OCI-LY3 (cell line): ENCODE measurements at regions not wholly inside any gene's neighbourhood (a gene's known extent, or its start where the extent isn't known, plus 50 kb on each side); places are given as distances from the start of the nearest gene placed in this dataset.

Experiments
- H2AFZ ChIP-seq: fragments of 200-600, 300-600 bp; shearing (Covaris generic); 2 replicates; pipeline ENCODE4 v1.6.0; 2014; ENCODE audit warnings: antibody characterized with exemption, low read depth, low read length
- H3K27ac ChIP-seq: fragments of 200-600, 300-600 bp; sonication (generic); 2 replicates; pipeline ENCODE4 v1.5.1; 2014; ENCODE audit warnings: mild to moderate bottlenecking, low read length, moderate library complexity, mixed read lengths
- H3K27me3 ChIP-seq: fragments of 200-600, 300-600 bp; sonication (generic); 2 replicates; pipeline ENCODE4 v1.6.1; 2014; ENCODE audit warnings: low read depth, low read length, mixed read lengths
- H3K36me3 ChIP-seq: fragments of 200-600, 300-600 bp; sonication (generic); replicated peaks from 2 replicates; pipeline ENCODE3; 2014; ENCODE audit warnings: low read depth, low read length, mixed read lengths
- H3K4me1 ChIP-seq: fragments of 300-600, 200-600 bp; sonication (generic); 2 replicates; pipeline ENCODE4 v1.6.1; 2014; ENCODE audit warnings: low read length, mixed read lengths
- H3K4me2 ChIP-seq: fragments of 200-600, 300-600 bp; sonication (generic); 2 replicates; pipeline ENCODE4 v1.6.1; 2014; ENCODE audit warnings: low read length, mixed read lengths
- H3K4me3 ChIP-seq: fragments of 300-600, 200-600 bp; sonication (generic); 2 replicates; pipeline ENCODE4 v1.5.1; 2014; ENCODE audit warnings: antibody characterized with exemption, mild to moderate bottlenecking, low read length, moderate library complexity
- H3K79me2 ChIP-seq: fragments of 300-600, 200-600 bp; shearing (Covaris generic); 2 replicates; pipeline ENCODE4 v1.6.1; 2014; ENCODE audit warnings: mild to moderate bottlenecking, low read length, mixed read lengths
- H3K9ac ChIP-seq: fragments of 300-600, 200-600 bp; shearing (Covaris generic); 2 replicates; pipeline ENCODE4 v1.6.0; 2014; ENCODE audit warnings: mild to moderate bottlenecking, low read length, moderate library complexity
- H3K9me3 ChIP-seq: fragments of 200-600, 300-600 bp; shearing (Covaris generic); 2 replicates; pipeline ENCODE4 v1.6.1; 2014; ENCODE audit warnings: low read length, mixed read lengths; ENCODE audit not compliant: insufficient read depth
- H4K20me1 ChIP-seq: fragments of 200-600, 300-600 bp; sonication (generic); 2 replicates; pipeline ENCODE4 v1.6.1; 2016; ENCODE audit warnings: low read length, mixed read lengths; ENCODE audit not compliant: insufficient read depth
- CTCF ChIP-seq: fragments of 200-600, 300-600 bp; sonication (generic); IDR thresholded peaks from 2 replicates; pipeline ENCODE4 v1.5.1; 2014; ENCODE audit warnings: antibody characterized with exemption, low read length, low read depth
- EZH2phosphoT487 ChIP-seq: fragments of 200-600 bp; shearing (Covaris generic); IDR thresholded peaks from 2 replicates; pipeline ENCODE4 v1.6.1; 2018; ENCODE audit warnings: antibody characterized with exemption, mixed run types, low read depth

- no peak for TF ChIP-seq EZH2phosphoT487
- no peak for TF ChIP-seq CTCF
- Histone ChIP-seq H2AFZ (no peak overlapping the region), H3K9me3 (no peaks in the 10 kb centered on the region), H3K4me2 (no peak overlapping the region), H3K4me1 (no peaks in the 10 kb centered on the region), H3K4me3 (no peak overlapping the region), H3K36me3 (no peaks in the 10 kb centered on the region), H3K9ac (no peak overlapping the region), H3K27ac (no peak overlapping the region), H4K20me1 (no peaks in the 10 kb centered on the region), H3K27me3 (peaks cover 28% of the 10 kb centered on the region), H3K79me2 (no peaks in the 10 kb centered on the region)
These were observed 240.3 kb downstream of the EMP1 start for GRCh38 chr12:13436696-13437391.

GRCh38 chr12:13436182-13436581 is 239.7 kb downstream of the EMP1 start:
- H3K36me3 ChIP-seq = no peaks in the 10 kb centered on the region
- H3K9ac ChIP-seq = no peak overlapping the region
- no peak overlapping the region for H3K4me2 ChIP-seq
- peaks cover 28% of the 10 kb centered on the region for H3K27me3 ChIP-seq
- no peaks in the 10 kb centered on the region for H3K9me3 ChIP-seq
- H3K27ac ChIP-seq = no peak overlapping the region
- no peak overlapping the region for H3K4me3 ChIP-seq
- no peaks in the 10 kb centered on the region for H3K79me2 ChIP-seq
- no peak overlapping the region for H2AFZ ChIP-seq
- H3K4me1 ChIP-seq = no peaks in the 10 kb centered on the region
- no peaks in the 10 kb centered on the region for H4K20me1 ChIP-seq
- no peak for TF ChIP-seq EZH2phosphoT487
- TF ChIP-seq CTCF = no peak

- TF ChIP-seq EZH2phosphoT487 = no peak
- no peak for TF ChIP-seq CTCF
- Histone ChIP-seq H3K4me2 (no peak overlapping the region), H3K9me3 (no peaks in the 10 kb centered on the region), H3K79me2 (no peaks in the 10 kb centered on the region), H3K27me3 (peaks cover 28% of the 10 kb centered on the region), H3K9ac (no peak overlapping the region), H3K27ac (no peak overlapping the region), H3K4me3 (no peak overlapping the region), H4K20me1 (no peaks in the 10 kb centered on the region), H2AFZ (no peak overlapping the region), H3K36me3 (no peaks in the 10 kb centered on the region), H3K4me1 (no peaks in the 10 kb centered on the region)
These were observed 238.9 kb downstream of the EMP1 start for GRCh38 chr12:13435235-13435933.

GRCh38 chr12:13433768-13434167 is 237.2 kb downstream of the EMP1 start:
- H3K79me2 ChIP-seq = no peaks in the 10 kb centered on the region
- no peak overlapping the region for H3K4me3 ChIP-seq
- no peaks in the 10 kb centered on the region for H3K9me3 ChIP-seq
- H4K20me1 ChIP-seq = no peaks in the 10 kb centered on the region
- no peak for TF ChIP-seq EZH2phosphoT487
- H3K4me1 ChIP-seq = no peaks in the 10 kb centered on the region
- no peak overlapping the region for H3K4me2 ChIP-seq
- no peak overlapping the region for H2AFZ ChIP-seq
- H3K27me3 ChIP-seq = peaks cover 30% of the 10 kb centered on the region
- no peak overlapping the region for H3K9ac ChIP-seq
- H3K36me3 ChIP-seq = no peaks in the 10 kb centered on the region
- H3K27ac ChIP-seq = no peak overlapping the region
